ENCODE measurements at regions not wholly inside any gene's neighbourhood (a gene's known extent, or its start where the extent isn't known, plus 50 kb on each side); places are given as distances from the start of the nearest gene placed in this dataset.

DNA sequence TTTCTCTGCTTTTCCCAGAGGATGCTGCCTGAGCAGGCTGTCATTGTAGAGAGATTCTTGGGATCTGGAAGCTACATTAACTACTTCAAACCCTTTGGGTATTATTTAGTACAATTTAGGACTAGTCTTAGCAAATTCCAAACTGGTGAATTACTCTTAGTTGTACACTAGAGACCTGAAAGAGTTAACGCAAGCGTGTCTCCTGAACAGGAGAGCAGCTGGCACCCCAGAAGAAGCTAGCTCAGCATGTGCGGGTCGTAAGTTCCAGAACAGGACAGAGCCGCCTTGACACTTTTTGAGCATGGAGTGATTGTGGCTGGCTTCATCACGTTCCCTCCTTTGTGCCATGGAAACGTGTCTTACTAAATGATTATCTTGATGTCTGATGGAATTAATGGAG is 495.7 kb upstream of the TPK1 start:
- TF ChIP-seq CTCF (IDR thresholded peaks at IDR 0.05), result no peak
- no peak for TF ChIP-seq POLR2AphosphoS5 (IDR thresholded peaks at IDR 0.05; ENCODE audit: insufficient read depth in 1 of 2, low read depth in 1 of 2)
